ENCODE measurements at regions not wholly inside any gene's neighbourhood (a gene's known extent, or its start where the extent isn't known, plus 50 kb on each side); places are given as distances from the start of the nearest gene placed in this dataset.
"Not testable (repeated sequence)": the region's sequence is repeated elsewhere in the genome, so short reads cannot be mapped to it uniquely, and the experiment has no call there.

- DNase-seq (ENCODE audit: low read depth) = not testable (repeated sequence)
Observed at GRCh38 chr19:28626407-28626806, 586.5 kb downstream of the UQCRFS1 start.

DNA sequence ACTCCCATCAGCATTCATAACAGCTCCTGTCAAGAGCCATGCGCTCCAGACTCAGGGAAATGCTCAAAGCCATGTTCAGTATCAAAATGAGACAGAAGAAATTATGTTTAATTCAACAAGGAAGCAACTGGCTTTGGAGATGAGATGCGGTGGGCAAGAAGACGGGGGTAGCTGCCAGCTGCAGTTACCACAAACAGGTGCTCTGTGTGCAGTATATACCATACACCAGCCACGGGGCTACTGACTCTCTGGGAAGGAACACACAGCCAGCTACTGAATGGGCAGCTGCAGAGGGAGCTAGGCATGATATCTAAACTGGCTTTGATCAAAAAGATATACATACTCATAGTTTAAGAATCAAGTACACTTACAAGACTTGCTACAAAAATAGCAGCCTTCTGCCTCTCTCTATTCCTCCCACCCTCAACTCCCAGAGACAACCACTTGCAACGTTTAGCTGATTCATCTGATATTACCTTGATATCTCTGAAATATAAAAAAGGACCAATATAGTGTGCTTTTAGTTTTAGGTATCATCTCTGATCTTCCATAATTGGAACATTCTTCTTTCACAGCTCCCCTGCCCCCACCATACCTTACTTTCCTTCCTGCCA lies 593.0 kb downstream of the UQCRFS1 start:
- DNase-seq (ENCODE audit: low read depth) = no peak

GRCh38 chr19:28618504-28618903 lies 594.4 kb downstream of the UQCRFS1 start:
- no peak for DNase-seq (ENCODE audit: low read depth)

DNA sequence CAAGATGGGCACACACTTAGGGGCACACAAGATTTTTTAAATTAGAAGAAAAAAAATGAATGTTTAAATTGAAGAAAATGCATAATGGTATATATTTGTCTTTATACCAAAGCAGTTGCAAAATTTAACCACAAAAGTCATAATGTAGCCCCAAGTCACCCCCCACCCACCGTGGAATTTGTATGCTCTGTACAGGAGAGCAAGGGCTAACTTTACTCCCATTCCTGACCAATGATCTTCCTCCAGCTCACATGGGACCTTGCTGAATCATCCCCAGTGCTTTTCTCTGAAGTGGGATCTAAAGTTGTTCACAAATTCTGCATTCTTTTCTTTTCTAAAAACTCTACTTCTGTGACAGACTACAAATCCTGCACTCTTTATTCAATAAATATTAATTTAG lies 597.0 kb downstream of the UQCRFS1 start:
- DNase-seq (ENCODE audit: low read depth) = no peak

- no peak for DNase-seq (ENCODE audit: low read depth)
Observed at GRCh38 chr19:28615546-28615916, 597.4 kb downstream of the UQCRFS1 start.

DNA sequence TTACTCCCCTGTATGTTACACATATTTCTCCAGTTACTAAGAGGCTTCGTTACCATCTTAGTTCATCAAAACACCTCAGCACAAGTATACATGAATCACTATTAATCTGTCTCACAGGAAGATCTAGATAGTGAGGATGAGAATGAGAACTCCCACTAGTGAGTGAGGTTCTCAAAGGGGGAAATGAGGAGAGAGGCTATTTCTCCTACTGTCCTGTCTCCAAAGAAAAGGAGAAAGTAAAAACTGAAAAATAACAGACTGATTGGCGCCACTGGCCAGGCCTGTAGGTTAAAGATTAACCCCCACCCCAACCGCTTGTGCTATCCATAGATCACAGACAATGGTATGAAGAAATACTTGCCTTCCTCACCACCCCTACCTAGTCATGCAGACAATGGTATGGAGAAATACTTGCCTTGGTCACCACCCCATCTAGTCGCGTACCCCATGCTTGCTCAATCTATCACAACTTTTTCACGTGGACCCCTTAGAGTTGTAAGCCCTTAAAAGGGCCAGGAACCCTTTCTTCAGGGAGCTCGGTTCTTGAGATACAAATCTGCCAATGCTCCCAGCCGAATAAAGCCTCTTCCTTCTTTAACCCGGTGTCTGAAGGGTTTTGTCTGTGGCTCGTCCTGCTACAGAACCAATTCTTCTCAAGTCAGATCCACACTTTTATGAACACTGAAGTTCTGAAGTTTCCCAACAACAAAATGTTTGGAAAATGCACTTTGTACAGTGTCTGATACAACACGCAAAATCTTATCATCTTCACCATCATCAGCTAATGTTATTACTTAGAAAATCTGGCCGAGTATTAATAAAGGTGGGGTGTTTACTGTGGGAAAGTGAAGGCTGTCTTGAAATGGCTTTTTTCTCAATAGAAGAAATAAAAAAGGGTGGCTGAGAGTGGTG lies 598.1 kb downstream of the UQCRFS1 start:
- no peak for DNase-seq (ENCODE audit: low read depth)

DNA sequence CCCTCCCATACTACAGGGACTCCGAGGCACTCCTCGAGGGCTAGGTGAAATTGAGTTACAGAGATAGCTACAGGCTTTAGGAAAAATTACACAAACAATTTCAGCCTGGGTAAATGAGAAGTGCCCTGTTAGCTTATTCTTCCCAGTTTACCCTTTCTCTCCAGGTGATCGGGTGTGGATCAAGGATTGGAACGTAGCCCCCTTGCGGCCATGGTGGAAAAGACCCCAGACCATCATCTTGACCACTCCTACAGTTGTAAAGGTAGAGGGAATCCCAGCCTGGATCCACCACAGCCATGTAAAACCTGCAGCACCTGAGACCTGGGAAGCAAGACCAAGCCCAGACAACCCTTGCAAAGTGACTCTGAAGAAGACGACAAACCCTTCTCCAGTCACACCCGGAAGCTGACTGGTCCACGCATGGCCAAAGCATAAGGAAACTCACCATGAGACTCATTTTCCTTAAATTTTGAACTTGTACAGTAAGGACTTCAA lies 600.6 kb downstream of the UQCRFS1 start:
- no peak for DNase-seq (ENCODE audit: low read depth)

DNA sequence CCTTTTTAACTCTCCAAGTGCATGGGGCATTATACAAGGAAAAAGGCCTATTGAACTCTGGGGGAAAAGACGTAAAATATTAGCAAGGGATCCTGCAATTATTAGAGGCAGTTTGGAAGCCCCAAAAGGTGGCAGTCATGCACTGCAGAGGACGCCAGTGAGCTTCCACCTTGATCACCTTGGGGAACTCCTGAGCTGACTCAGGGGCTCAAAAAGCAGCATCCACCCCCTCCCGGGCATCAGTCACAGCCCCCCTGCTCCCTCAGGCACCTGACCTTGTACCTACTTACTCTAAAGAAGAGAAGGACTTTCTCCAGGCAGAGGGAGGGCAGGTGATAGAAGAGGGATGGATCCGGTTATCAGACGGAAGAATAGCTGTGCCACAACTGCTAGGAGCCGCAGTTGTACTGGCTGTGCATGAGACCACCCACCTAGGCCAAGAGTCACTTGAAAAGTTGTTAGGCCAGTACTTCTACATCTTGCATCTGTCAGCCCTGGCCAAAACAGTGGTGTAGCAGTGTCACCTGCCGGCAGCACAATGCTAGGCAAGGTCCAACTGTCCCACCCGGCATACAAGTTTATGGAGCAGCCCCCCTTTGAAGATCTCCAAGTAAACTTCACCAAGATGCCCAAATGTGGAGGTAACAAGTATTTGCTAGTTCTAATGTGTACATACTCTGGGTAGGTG lies 601.6 kb downstream of the UQCRFS1 start:
- DNase-seq (ENCODE audit: low read depth) = not testable (repeated sequence)

DNA sequence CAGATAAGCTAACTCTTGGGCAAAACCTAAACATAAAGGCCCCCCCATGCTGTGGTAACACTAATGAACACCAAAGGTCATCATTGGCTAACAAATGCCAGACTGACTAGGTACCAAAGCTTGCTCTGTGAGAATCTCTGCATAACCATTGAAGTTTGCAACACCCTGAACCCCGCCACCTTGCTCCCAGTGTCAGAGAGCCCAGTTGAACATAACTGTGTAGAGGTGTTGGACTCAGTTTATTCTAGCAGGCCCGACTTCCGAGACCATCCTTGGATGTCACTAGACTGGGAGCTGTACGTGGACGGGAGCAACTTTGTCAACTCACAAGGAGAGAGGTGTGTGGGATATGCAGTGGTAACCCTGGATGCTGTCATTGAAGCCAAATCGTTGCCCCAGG lies 602.2 kb downstream of the UQCRFS1 start:
- DNase-seq (ENCODE audit: low read depth) = no peak

- DNase-seq (ENCODE audit: low read depth) = no peak
Observed at GRCh38 chr19:28609944-28610343, 603.0 kb downstream of the UQCRFS1 start.

- no peak for DNase-seq (ENCODE audit: low read depth)
Observed at GRCh38 chr19:28609091-28609755, 603.7 kb downstream of the UQCRFS1 start.

DNA sequence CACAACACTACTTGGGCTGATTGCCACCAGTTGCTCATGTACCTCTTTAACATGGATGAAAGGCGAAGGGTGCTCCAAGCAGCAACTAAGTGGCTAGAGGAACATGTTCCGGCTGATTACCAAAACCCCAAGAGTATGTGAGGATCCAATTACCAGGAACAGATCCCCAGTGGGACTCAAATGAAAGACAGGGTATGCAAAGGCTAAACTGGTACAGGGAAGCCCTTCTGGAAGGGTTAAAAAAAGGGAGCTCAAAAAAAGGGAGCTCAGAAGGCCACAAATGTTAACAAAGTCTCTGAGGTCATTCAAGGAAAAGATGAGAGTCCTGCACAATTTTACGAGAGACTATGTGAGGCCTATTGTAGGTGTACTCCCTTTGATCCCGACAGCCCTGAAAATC lies 604.7 kb downstream of the UQCRFS1 start:
- DNase-seq (ENCODE audit: low read depth) = no peak

- DNase-seq (ENCODE audit: low read depth) = no peak
Observed at GRCh38 chr19:28607066-28607583, 605.8 kb downstream of the UQCRFS1 start.

GRCh38 chr19:28606269-28607032 lies 606.5 kb downstream of the UQCRFS1 start:
- DNase-seq (ENCODE audit: low read depth) = no peak

- no peak for DNase-seq (ENCODE audit: low read depth)
Observed at GRCh38 chr19:28605501-28606268, 607.3 kb downstream of the UQCRFS1 start.

GRCh38 chr19:28603453-28603852 lies 609.5 kb downstream of the UQCRFS1 start:
- DNase-seq (ENCODE audit: low read depth) = no peak

DNA sequence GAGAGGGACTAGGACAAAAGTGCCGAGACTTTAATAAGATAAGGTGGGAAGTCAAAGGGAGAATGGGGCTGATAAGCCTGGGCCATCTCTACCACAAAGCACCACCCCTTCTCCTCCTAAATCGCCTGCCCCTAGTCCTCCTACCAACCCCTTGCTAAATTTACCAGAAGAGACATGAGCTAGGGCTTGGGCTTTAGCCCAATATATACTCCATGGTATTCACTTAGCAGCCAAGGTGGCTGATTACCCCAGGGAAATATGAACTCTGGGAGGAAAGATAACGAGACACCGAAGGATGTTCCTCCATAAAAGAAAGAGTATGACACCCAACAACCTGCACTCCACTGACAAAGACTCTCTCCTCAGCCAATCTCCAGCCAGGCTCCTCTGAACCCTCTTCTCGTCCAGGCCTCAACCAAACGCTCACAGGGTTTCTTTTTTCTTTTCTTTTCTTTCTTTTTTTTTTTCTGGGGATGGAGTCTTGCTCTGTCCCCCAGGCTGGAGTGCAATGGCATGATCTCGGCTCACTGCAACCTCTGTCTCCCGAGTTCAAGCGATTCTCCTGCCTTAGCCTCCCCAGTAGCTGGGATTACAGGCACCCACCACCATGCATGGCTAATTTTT lies 610.2 kb downstream of the UQCRFS1 start:
- no peak for DNase-seq (ENCODE audit: low read depth)

GRCh38 chr19:28601723-28602440 lies 611.1 kb downstream of the UQCRFS1 start:
- DNase-seq (ENCODE audit: low read depth) = no peak

GRCh38 chr19:28598861-28599260 lies 614.1 kb downstream of the UQCRFS1 start:
- no peak for DNase-seq (ENCODE audit: low read depth)
